ENCODE measurements at regions not wholly inside any gene's neighbourhood (a gene's known extent, or its start where the extent isn't known, plus 50 kb on each side); places are given as distances from the start of the nearest gene placed in this dataset.

DNA sequence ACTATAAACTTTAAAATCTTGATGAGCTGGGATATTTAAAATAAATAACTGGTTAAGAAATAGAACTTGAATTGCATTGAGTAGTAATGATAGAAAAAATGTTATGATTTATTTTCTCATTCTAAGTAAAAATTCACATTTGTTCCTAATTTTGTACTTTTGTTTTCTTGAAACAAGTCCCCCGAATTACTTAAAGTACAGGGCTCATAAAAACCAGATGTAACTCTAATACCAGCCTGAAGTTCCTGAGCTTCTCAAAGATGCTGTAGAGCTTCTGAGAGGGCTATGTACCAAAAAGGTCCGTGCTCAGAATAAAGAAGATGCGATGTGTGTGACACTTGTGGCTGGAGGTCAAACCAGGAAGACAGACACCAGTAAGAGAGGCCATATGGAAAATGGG, 116.1 kb upstream of the TACR1 start:
- H3K36me3 Mint-ChIP-seq: no peaks in the 10 kb centered on the region
- ATAC-seq: no peak
- ChIA-PET CTCF (interaction anchor here (1.0 to 1.5 kb wide), 7 partner anchors 10 to 312 kb away, joined by 3 to 6 read pairs (median 4); no protein-coding TSS in a partner anchor), POLR2A (interaction anchor here (0.7 kb wide), 1 partner anchor 34 kb away, joined by 3 read pairs; no protein-coding TSS in a partner anchor)
- H3K27ac Mint-ChIP-seq: no peak overlapping the region
- H3K9me3 Mint-ChIP-seq: no peaks in the 10 kb centered on the region
- TF ChIP-seq MAX (CRISPR knock-in tag; IDR thresholded peaks at IDR 0.05) (no peak), ETV6 (CRISPR knock-in tag; IDR thresholded peaks at IDR 0.05) (no peak), ZNF317 (CRISPR knock-in tag; IDR thresholded peaks at IDR 0.05; ENCODE audit: borderline replicate concordance, low read depth) (no peak), IRF1 (CRISPR knock-in tag; IDR thresholded peaks at IDR 0.05) (no peak), NFE2L1 (CRISPR knock-in tag; IDR thresholded peaks at IDR 0.05) (no peak), USF1 (CRISPR knock-in tag; IDR thresholded peaks at IDR 0.05) (no peak), ZNF396 (CRISPR knock-in tag; IDR thresholded peaks at IDR 0.05; ENCODE audit: borderline replicate concordance) (no peak), MYBL2 (CRISPR knock-in tag; IDR thresholded peaks at IDR 0.05) (no peak), PRRX2 (CRISPR knock-in tag; IDR thresholded peaks at IDR 0.05) (no peak)
- TF ChIP-seq, protein P1, sequence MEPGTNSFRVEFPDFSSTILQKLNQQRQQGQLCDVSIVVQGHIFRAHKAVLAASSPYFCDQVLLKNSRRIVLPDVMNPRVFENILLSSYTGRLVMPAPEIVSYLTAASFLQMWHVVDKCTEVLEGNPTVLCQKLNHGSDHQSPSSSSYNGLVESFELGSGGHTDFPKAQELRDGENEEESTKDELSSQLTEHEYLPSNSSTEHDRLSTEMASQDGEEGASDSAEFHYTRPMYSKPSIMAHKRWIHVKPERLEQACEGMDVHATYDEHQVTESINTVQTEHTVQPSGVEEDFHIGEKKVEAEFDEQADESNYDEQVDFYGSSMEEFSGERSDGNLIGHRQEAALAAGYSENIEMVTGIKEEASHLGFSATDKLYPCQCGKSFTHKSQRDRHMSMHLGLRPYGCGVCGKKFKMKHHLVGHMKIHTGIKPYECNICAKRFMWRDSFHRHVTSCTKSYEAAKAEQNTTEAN (CRISPR knock-in tag; IDR thresholded peaks at IDR 0.05): no peak
- TF ChIP-seq, protein P2, sequence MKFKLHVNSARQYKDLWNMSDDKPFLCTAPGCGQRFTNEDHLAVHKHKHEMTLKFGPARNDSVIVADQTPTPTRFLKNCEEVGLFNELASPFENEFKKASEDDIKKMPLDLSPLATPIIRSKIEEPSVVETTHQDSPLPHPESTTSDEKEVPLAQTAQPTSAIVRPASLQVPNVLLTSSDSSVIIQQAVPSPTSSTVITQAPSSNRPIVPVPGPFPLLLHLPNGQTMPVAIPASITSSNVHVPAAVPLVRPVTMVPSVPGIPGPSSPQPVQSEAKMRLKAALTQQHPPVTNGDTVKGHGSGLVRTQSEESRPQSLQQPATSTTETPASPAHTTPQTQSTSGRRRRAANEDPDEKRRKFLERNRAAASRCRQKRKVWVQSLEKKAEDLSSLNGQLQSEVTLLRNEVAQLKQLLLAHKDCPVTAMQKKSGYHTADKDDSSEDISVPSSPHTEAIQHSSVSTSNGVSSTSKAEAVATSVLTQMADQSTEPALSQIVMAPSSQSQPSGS (CRISPR knock-in tag; IDR thresholded peaks at IDR 0.05; ENCODE audit: borderline replicate concordance, low read depth): no peak
- TF ChIP-seq, protein P3, sequence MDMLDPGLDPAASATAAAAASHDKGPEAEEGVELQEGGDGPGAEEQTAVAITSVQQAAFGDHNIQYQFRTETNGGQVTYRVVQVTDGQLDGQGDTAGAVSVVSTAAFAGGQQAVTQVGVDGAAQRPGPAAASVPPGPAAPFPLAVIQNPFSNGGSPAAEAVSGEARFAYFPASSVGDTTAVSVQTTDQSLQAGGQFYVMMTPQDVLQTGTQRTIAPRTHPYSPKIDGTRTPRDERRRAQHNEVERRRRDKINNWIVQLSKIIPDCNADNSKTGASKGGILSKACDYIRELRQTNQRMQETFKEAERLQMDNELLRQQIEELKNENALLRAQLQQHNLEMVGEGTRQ (CRISPR knock-in tag; IDR thresholded peaks at IDR 0.05): no peak
- peaks cover 8% of the 10 kb centered on the region for H3K4me1 Mint-ChIP-seq
- no peak overlapping the region for H3K4me3 Mint-ChIP-seq
- DNase-seq (ENCODE audit: low spot score): no peak
- no peaks in the 10 kb centered on the region for H3K27me3 Mint-ChIP-seq (ENCODE audit: low read depth)

- ATAC-seq (peak; percentile 99), DNase-seq (ENCODE audit: low spot score) (peak; percentile 71)
- CTCF ChIA-PET: no interaction called here
- H3K27ac Mint-ChIP-seq: no peak overlapping the region
- H3K36me3 Mint-ChIP-seq: no peaks in the 10 kb centered on the region
- POLR2A ChIA-PET: no interaction called here
- TF ChIP-seq, protein P4, sequence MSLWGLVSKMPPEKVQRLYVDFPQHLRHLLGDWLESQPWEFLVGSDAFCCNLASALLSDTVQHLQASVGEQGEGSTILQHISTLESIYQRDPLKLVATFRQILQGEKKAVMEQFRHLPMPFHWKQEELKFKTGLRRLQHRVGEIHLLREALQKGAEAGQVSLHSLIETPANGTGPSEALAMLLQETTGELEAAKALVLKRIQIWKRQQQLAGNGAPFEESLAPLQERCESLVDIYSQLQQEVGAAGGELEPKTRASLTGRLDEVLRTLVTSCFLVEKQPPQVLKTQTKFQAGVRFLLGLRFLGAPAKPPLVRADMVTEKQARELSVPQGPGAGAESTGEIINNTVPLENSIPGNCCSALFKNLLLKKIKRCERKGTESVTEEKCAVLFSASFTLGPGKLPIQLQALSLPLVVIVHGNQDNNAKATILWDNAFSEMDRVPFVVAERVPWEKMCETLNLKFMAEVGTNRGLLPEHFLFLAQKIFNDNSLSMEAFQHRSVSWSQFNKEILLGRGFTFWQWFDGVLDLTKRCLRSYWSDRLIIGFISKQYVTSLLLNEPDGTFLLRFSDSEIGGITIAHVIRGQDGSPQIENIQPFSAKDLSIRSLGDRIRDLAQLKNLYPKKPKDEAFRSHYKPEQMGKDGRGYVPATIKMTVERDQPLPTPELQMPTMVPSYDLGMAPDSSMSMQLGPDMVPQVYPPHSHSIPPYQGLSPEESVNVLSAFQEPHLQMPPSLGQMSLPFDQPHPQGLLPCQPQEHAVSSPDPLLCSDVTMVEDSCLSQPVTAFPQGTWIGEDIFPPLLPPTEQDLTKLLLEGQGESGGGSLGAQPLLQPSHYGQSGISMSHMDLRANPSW (CRISPR knock-in tag; conservative IDR thresholded peaks at IDR 0.05; ENCODE audit: low read depth): no peak
- H3K27me3 Mint-ChIP-seq (ENCODE audit: low read depth): no peaks in the 10 kb centered on the region
- peaks cover 5% of the 10 kb centered on the region; the same call in 1 of the 2 replicates for H3K4me1 Mint-ChIP-seq
- no peak overlapping the region for H3K4me3 Mint-ChIP-seq
- H3K9me3 Mint-ChIP-seq: no peaks in the 10 kb centered on the region
Measured at GRCh38 chr2:75311993-75312392, 112.7 kb upstream of the TACR1 start.

DNA sequence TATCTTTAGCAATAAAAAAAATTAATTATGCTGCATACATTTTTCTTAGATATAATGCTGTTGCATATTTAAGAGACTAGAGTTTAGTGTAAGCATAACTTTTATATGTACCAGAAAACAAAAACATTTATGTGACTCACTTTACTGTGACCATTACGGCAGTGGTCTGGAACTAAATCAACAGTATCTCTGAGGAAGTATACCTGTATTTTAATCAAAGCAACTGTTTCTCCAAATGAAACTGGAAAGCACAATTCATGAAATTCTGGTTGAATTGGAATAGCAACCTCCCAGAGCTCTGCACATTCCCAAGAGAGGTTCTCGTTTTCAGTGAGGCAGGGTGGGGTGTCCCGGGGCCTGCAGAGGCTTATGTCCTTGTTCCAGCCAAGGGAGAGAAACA, 112.2 kb upstream of the TACR1 start:
- ATAC-seq (no peak), DNase-seq (ENCODE audit: low spot score) (no peak)
- H3K4me3 Mint-ChIP-seq: no peak overlapping the region
- H3K27ac Mint-ChIP-seq: no peak overlapping the region
- no peaks in the 10 kb centered on the region for H3K36me3 Mint-ChIP-seq
- ChIA-PET POLR2A (no interaction called here), CTCF (no interaction called here)
- no peaks in the 10 kb centered on the region for H3K9me3 Mint-ChIP-seq
- no peak for TF ChIP-seq PRRX2 (CRISPR knock-in tag; IDR thresholded peaks at IDR 0.05)
- TF ChIP-seq ZNF232 (CRISPR knock-in tag; IDR thresholded peaks at IDR 0.05): no peak
- TF ChIP-seq AFF4 (CRISPR knock-in tag; IDR thresholded peaks at IDR 0.05; ENCODE audit: borderline replicate concordance): no peak
- TF ChIP-seq ZNF396 (CRISPR knock-in tag; IDR thresholded peaks at IDR 0.05; ENCODE audit: borderline replicate concordance): no peak
- no peak for TF ChIP-seq FOXP1 (CRISPR knock-in tag; IDR thresholded peaks at IDR 0.05; ENCODE audit: borderline replicate concordance)
- no peak for TF ChIP-seq ZBTB21 (CRISPR knock-in tag; IDR thresholded peaks at IDR 0.05; ENCODE audit: borderline replicate concordance)
- TF ChIP-seq TP53 (CRISPR knock-in tag; IDR thresholded peaks at IDR 0.05): no peak
- H3K27me3 Mint-ChIP-seq (ENCODE audit: low read depth): no peaks in the 10 kb centered on the region
- H3K4me1 Mint-ChIP-seq: peaks cover 5% of the 10 kb centered on the region; the same call in 1 of the 2 replicates
